Keratinocyte (primary cell): ENCODE measurements at regions not wholly inside any gene's neighbourhood (a gene's known extent, or its start where the extent isn't known, plus 50 kb on each side); places are given as distances from the start of the nearest gene placed in this dataset.

Experiments
- DNase-seq: peaks from one replicate; pipeline ENCODE4 v3.0.0-alpha.2; 2011; ENCODE audit warnings: low read depth, missing footprints, low spot score
- FAIRE-seq: peaks from 2 replicates; lab custom pipeline; 2011; peaks lifted over from hg19 to GRCh38; lab: Jason Lieb, UNC
- H2AFZ ChIP-seq: 2 replicates; pipeline ENCODE4 v1.6.0; 2012; ENCODE audit warnings: low read length, control low read depth, inconsistent platforms; ENCODE audit not compliant: control insufficient read depth
- H3K27ac ChIP-seq: 2 replicates; pipeline ENCODE4 v1.5.1; 2011; ENCODE audit warnings: low read length; ENCODE audit not compliant: control insufficient read depth, insufficient read depth
- H3K27me3 ChIP-seq: 3 replicates; pipeline ENCODE4 v1.6.0; 2011; ENCODE audit warnings: low read length; ENCODE audit not compliant: control insufficient read depth, insufficient read depth; ENCODE audit errors: extremely low read depth
- H3K36me3 ChIP-seq, 2 experiments: 2 replicates in 1 of 2; 3 replicates in 1 of 2; pipeline ENCODE4 v1.5.1; 2011; ENCODE audit warnings: low read length in 2 of 2, mild to moderate bottlenecking in 1 of 2; ENCODE audit not compliant: control insufficient read depth in 2 of 2, insufficient read depth in 2 of 2; ENCODE audit errors: extremely low read depth in 1 of 2
- H3K4me1 ChIP-seq: 3 replicates; pipeline ENCODE4 v1.5.1; 2011; ENCODE audit warnings: low read length; ENCODE audit not compliant: control insufficient read depth, insufficient read depth; ENCODE audit errors: extremely low read depth
- H3K4me2 ChIP-seq: 3 replicates; pipeline ENCODE4 v1.6.0; 2011; ENCODE audit warnings: low read depth, low read length; ENCODE audit not compliant: control insufficient read depth, insufficient read depth; ENCODE audit errors: extremely low read depth
- H3K4me3 ChIP-seq, 3 experiments: fragments of 200-600 bp in 1 of 3; sonication (generic) in 1 of 3; 2 replicates in 2 of 3; 3 replicates in 1 of 3; pipeline ENCODE4 v1.5.1; 2011 to 2016; ENCODE audit warnings: low read length in 3 of 3, mild to moderate bottlenecking in 3 of 3, control low read depth in 2 of 3, inconsistent platforms in 1 of 3, low read depth in 1 of 3, mixed read lengths in 1 of 3, mixed run types in 1 of 3, moderate library complexity in 1 of 3; ENCODE audit not compliant: control insufficient read depth in 2 of 3, insufficient read depth in 2 of 3; ENCODE audit errors: extremely low read depth in 1 of 3
- H3K79me2 ChIP-seq: 2 replicates; pipeline ENCODE4 v1.6.0; 2012; ENCODE audit warnings: low read length; ENCODE audit not compliant: control insufficient read depth, insufficient read depth
- H3K9ac ChIP-seq: 3 replicates; pipeline ENCODE4 v1.6.0; 2011; ENCODE audit warnings: low read length; ENCODE audit not compliant: control insufficient read depth, insufficient read depth; ENCODE audit errors: extremely low read depth
- H3K9me1 ChIP-seq: 3 replicates; pipeline ENCODE4 v1.6.0; 2011; ENCODE audit warnings: low read length; ENCODE audit not compliant: control insufficient read depth, insufficient read depth; ENCODE audit errors: extremely low read depth
- H3K9me3 ChIP-seq: 2 replicates; pipeline ENCODE4 v1.5.1; 2012; ENCODE audit warnings: low read depth, low read length; ENCODE audit not compliant: control insufficient read depth
- H4K20me1 ChIP-seq: 3 replicates; pipeline ENCODE4 v1.6.0; 2011; ENCODE audit warnings: low read length; ENCODE audit not compliant: control insufficient read depth, insufficient read depth; ENCODE audit errors: extremely low read depth
- EZH2 ChIP-seq: IDR thresholded peaks from one replicate; pipeline ENCODE4 v1.6.1; 2012; ENCODE audit warnings: inconsistent platforms, mild to moderate bottlenecking, low read length, moderate library complexity
- dilution Hi-C: fragments of 300-500 bp; cut with MboI; formaldehyde crosslinking; loops from one replicate; pipeline ENCODE4 v1.7.0; 2020; ENCODE audit warnings: low sequenced_read_pairs; ENCODE audit not compliant: extremely low pct_ligation_motif_present
- TF ChIP-seq, protein P1 (sequence below), 3 experiments: IDR thresholded peaks in 1 of 3; conservative IDR thresholded peaks in 1 of 3; optimal IDR thresholded peaks in 1 of 3; 2 replicates in 2 of 3; 3 replicates in 1 of 3; pipeline versions ENCODE3 to v1.5.1; 2011; ENCODE audit warnings: low read length in 3 of 3, mild to moderate bottlenecking in 3 of 3, moderate library complexity in 2 of 3, control low read depth in 1 of 3, inconsistent platforms in 1 of 3; ENCODE audit not compliant: insufficient read depth in 2 of 3; ENCODE audit errors: extremely low read depth in 1 of 3

GRCh38 chr18:27887711-27888495 lies 289.0 kb downstream of the CDH2 start:
- H3K36me3 ChIP-seq = no peaks in the 10 kb centered on the region
- no peaks in the 10 kb centered on the region for H4K20me1 ChIP-seq
- no peaks in the 10 kb centered on the region for H3K79me2 ChIP-seq
- no peaks in the 10 kb centered on the region for H3K27me3 ChIP-seq
- dilution Hi-C loops = no loop called here
- peak overlapping the region; percentile 56 for H2AFZ ChIP-seq
- no peak overlapping the region for H3K4me3 ChIP-seq
- no peaks in the 10 kb centered on the region for H3K4me1 ChIP-seq
- DNase-seq (no peak), FAIRE-seq (no peak)
- no peak overlapping the region for H3K4me2 ChIP-seq
- no peak overlapping the region for H3K27ac ChIP-seq
- TF ChIP-seq, protein P1, sequence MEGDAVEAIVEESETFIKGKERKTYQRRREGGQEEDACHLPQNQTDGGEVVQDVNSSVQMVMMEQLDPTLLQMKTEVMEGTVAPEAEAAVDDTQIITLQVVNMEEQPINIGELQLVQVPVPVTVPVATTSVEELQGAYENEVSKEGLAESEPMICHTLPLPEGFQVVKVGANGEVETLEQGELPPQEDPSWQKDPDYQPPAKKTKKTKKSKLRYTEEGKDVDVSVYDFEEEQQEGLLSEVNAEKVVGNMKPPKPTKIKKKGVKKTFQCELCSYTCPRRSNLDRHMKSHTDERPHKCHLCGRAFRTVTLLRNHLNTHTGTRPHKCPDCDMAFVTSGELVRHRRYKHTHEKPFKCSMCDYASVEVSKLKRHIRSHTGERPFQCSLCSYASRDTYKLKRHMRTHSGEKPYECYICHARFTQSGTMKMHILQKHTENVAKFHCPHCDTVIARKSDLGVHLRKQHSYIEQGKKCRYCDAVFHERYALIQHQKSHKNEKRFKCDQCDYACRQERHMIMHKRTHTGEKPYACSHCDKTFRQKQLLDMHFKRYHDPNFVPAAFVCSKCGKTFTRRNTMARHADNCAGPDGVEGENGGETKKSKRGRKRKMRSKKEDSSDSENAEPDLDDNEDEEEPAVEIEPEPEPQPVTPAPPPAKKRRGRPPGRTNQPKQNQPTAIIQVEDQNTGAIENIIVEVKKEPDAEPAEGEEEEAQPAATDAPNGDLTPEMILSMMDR (optimal IDR thresholded peaks at IDR 0.05 in 1 of 3, IDR thresholded peaks at IDR 0.05 in 1 of 3, conservative IDR thresholded peaks at IDR 0.05 in 1 of 3; ENCODE audit: extremely low read depth in 1 of 3, insufficient read depth in 2 of 3, low read length in 3 of 3) = no peak
- TF ChIP-seq EZH2 = no peak
- H3K9me3 ChIP-seq = no peaks in the 10 kb centered on the region
- H3K9me1 ChIP-seq = no peaks in the 10 kb centered on the region
- no peak overlapping the region for H3K9ac ChIP-seq

GRCh38 chr18:27887287-27887686 lies 289.6 kb downstream of the CDH2 start:
- dilution Hi-C loops = no loop called here
- DNase-seq (no peak), FAIRE-seq (peak; percentile 23)
- no peaks in the 10 kb centered on the region for H4K20me1 ChIP-seq
- H3K27ac ChIP-seq = no peak overlapping the region
- H3K36me3 ChIP-seq = no peaks in the 10 kb centered on the region
- H3K27me3 ChIP-seq = no peaks in the 10 kb centered on the region
- TF ChIP-seq, protein P1 (optimal IDR thresholded peaks at IDR 0.05 in 1 of 3, IDR thresholded peaks at IDR 0.05 in 1 of 3, conservative IDR thresholded peaks at IDR 0.05 in 1 of 3; ENCODE audit: extremely low read depth in 1 of 3, insufficient read depth in 2 of 3, low read length in 3 of 3) = no peak
- no peak for TF ChIP-seq EZH2
- H3K4me2 ChIP-seq = no peak overlapping the region
- H3K9me3 ChIP-seq = no peaks in the 10 kb centered on the region
- no peaks in the 10 kb centered on the region for H3K79me2 ChIP-seq
- no peak overlapping the region for H2AFZ ChIP-seq
- no peaks in the 10 kb centered on the region for H3K9me1 ChIP-seq
- H3K9ac ChIP-seq = no peak overlapping the region
- no peaks in the 10 kb centered on the region for H3K4me1 ChIP-seq
- no peak overlapping the region for H3K4me3 ChIP-seq
